Midbrain (tissue), 1 donor: ENCODE measurements at regions not wholly inside any gene's neighbourhood (a gene's known extent, or its start where the extent isn't known, plus 50 kb on each side); places are given as distances from the start of the nearest gene placed in this dataset.
"Not testable (repeated sequence)": the region's sequence is repeated elsewhere in the genome, so short reads cannot be mapped to it uniquely, and the experiment has no call there.

ENCODE experiments used
- DNase-seq: peaks from one replicate; lab custom pipeline; 2025; lab: John Stamatoyannopoulos, UW

GRCh38 chrX:45584717-45585116, 384.0 kb upstream of the DIPK2B start:
- no peak for DNase-seq

- no peak for DNase-seq
These were observed 376.7 kb upstream of the DIPK2B start for GRCh38 chrX:45577361-45577760.

GRCh38 chrX:45571453-45571852, 370.8 kb upstream of the DIPK2B start:
- no peak for DNase-seq

- DNase-seq = no peak
These were observed 365.8 kb upstream of the DIPK2B start for GRCh38 chrX:45566456-45566855.

- no peak for DNase-seq
These were observed 356.7 kb upstream of the DIPK2B start for GRCh38 chrX:45557387-45557786.

- no peak for DNase-seq
These were observed 354.1 kb upstream of the DIPK2B start for GRCh38 chrX:45554736-45555135.

- DNase-seq = no peak
These were observed 352.7 kb upstream of the DIPK2B start for GRCh38 chrX:45553417-45553816.

- not testable (repeated sequence) for DNase-seq
These were observed 346.0 kb upstream of the DIPK2B start for GRCh38 chrX:45546697-45547096.

- DNase-seq = no peak
These were observed 339.5 kb upstream of the DIPK2B start for GRCh38 chrX:45540181-45540580.

GRCh38 chrX:45537936-45538335, 337.3 kb upstream of the DIPK2B start:
- DNase-seq = no peak

GRCh38 chrX:45527834-45528233, 327.2 kb upstream of the DIPK2B start:
- no peak for DNase-seq

- no peak for DNase-seq
These were observed 324.1 kb upstream of the DIPK2B start for GRCh38 chrX:45524805-45525204.

- no peak for DNase-seq
These were observed 323.6 kb upstream of the DIPK2B start for GRCh38 chrX:45524296-45524695.

GRCh38 chrX:45518552-45518951, 317.9 kb upstream of the DIPK2B start:
- DNase-seq = no peak

GRCh38 chrX:45517090-45517973, 316.7 kb upstream of the DIPK2B start:
- DNase-seq = no peak

GRCh38 chrX:45515262-45516215, 314.9 kb upstream of the DIPK2B start:
- DNase-seq = peak; percentile 25

- DNase-seq = no peak
These were observed 312.4 kb upstream of the DIPK2B start for GRCh38 chrX:45513042-45513441.

GRCh38 chrX:45508454-45508853, 307.8 kb upstream of the DIPK2B start:
- no peak for DNase-seq

GRCh38 chrX:45506149-45506730, 305.6 kb upstream of the DIPK2B start:
- no peak for DNase-seq

- DNase-seq = no peak
These were observed 304.5 kb upstream of the DIPK2B start for GRCh38 chrX:45505214-45505613.

- not testable (repeated sequence) for DNase-seq
These were observed 303.2 kb upstream of the DIPK2B start for GRCh38 chrX:45503787-45504362.

- DNase-seq = no peak
These were observed 301.7 kb upstream of the DIPK2B start for GRCh38 chrX:45502396-45502795.
